ENCODE measurements at regions not wholly inside any gene's neighbourhood (a gene's known extent, or its start where the extent isn't known, plus 50 kb on each side); places are given as distances from the start of the nearest gene placed in this dataset.

- no peak for TF ChIP-seq CTCF (IDR thresholded peaks at IDR 0.05)
These were observed 384.3 kb downstream of the ADAMTS20 start for GRCh38 chr12:43167691-43168090.

- no peak for TF ChIP-seq CTCF (IDR thresholded peaks at IDR 0.05)
These were observed 386.7 kb downstream of the ADAMTS20 start for GRCh38 chr12:43165351-43165750.

DNA sequence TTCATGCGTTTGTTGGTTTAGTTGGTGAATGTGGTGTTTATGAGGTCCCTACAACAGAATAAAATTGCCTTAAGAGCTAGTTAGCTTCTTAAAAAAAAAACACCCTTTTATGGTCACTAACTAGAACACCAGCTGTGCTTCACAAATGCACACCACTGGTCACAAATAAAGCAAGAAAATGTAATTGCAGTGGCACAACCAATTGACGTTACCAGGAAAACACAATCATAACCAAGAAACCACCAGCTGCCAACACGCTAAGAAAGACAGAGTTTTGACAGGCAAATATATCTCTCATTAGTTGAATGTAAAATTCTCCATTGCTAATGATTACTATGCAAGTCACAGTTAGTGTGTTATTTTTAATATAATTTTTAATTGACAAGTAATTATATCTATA, 389.9 kb downstream of the ADAMTS20 start:
- no peak for TF ChIP-seq CTCF (IDR thresholded peaks at IDR 0.05)

DNA sequence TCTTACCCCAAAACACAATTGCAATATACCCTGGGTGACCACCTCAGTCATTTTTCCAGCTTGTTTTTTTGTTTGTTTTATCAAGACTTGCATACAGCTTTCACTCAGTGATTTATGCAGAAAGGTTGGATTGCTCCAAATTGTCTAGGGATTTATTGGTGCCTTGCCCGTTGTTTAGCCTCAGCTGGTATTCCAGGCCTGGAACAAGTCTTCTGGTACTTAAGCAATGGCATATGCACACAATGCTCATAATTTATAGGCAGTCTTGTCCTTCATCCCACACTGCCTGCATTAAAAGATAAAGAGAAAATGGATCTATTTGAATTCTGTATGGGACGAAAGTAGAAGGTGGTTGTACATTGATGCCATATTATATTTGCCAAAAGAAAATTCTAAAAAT, 392.5 kb downstream of the ADAMTS20 start:
- TF ChIP-seq CTCF (IDR thresholded peaks at IDR 0.05): no peak

GRCh38 chr12:43158126-43158525, 393.9 kb downstream of the ADAMTS20 start:
- TF ChIP-seq CTCF (IDR thresholded peaks at IDR 0.05): no peak

DNA sequence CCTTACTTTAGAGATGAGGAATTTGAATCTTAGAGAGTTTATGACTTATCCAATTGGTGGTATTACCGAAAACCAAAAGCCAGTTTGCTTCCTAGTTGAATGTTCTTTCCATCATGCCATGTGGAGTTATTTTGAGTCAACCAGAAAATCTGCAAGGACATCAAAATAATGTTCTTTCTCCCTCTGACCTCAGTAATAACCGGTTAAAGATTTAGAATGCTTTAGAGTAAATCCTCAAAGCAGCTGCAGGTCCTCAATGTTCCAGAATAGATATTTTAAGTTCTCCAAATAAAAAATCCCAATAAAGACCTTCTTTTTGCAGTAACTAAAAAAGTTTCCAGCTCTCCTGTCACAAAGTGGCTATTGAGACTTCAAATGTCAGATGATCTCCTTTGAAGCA, 396.6 kb downstream of the ADAMTS20 start:
- no peak for TF ChIP-seq CTCF (IDR thresholded peaks at IDR 0.05)

- TF ChIP-seq CTCF (IDR thresholded peaks at IDR 0.05): no peak
These were observed 397.4 kb downstream of the ADAMTS20 start for GRCh38 chr12:43154498-43155045.

DNA sequence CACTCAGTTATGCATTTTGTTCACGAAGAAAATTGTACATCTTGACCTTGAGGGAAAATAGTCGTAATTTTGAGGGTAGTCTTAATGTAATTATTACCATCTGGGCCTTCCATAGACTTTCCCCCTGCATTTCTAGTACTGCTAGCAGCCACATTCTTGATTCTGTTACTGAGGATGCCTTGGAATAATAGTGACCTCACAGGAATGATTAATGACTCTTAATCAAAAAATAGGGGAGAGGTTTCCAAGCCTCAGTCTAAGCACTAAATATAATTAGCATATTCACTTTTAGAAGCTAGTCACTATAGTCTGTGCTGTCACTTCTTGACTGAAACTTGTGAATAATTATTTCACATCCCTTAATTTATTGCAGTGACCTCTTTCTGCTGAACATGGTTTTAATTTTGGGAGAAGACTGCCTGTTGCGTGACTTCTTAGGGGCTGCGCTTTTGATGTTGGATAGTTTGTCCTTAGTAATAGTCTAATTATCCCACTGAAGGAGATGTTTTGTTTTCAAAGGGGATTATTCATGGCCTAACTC, 400.5 kb downstream of the ADAMTS20 start:
- no peak for TF ChIP-seq CTCF (IDR thresholded peaks at IDR 0.05)
